K562 (cell line): ENCODE measurements at regions not wholly inside any gene's neighbourhood (a gene's known extent, or its start where the extent isn't known, plus 50 kb on each side); places are given as distances from the start of the nearest gene placed in this dataset.
A peak's percentile ranks its signal among the peaks of the same experiment; 100 is the strongest.

Source experiments
- ATAC-seq: fragments of 200-7000 bp; cut with Tn5 transposase; 3 replicates; pipeline ENCODE4 v1.9.1; 2020; ENCODE audit warnings: moderate library complexity
- BruUV-seq: library from RNA; stranded (reverse); fragments of 400-500 nt; replicated peaks from 2 replicates; lab custom pipeline; 2021; lab: Mats Ljungman, UMichigan
- CTCF ChIA-PET: fragments of 300-600 bp; formaldehyde crosslinking; extraction: SDS; loops from one replicate; lab custom pipeline; 2021; ENCODE audit warnings: low intra/inter-chr PET ratio; lab: Yijun Ruan, JAX
- POLR2A ChIA-PET: fragments of 300-600, 350-650 bp; sonication (Branson Sonifier 250); formaldehyde crosslinking; extraction: SDS; loops from one replicate; lab custom pipeline; 2021; ENCODE audit warnings: antibody characterized with exemption, inconsistent platforms; lab: Yijun Ruan, JAX
- DNase-seq, 4 experiments: peaks; one replicate each; pipeline versions ENCODE4 v3.0.0 to v3.0.0-alpha.2; 2011 to 2018; ENCODE audit warnings: low spot score in 3 of 4, mixed read lengths in 3 of 4; ENCODE audit errors: extremely low read depth in 1 of 4
- FAIRE-seq: peaks from 2 replicates; lab custom pipeline; 2011; peaks lifted over from hg19 to GRCh38; lab: Jason Lieb, UNC
- H2AFZ ChIP-seq: 2 replicates; pipeline ENCODE4 v1.6.0; 2011; ENCODE audit warnings: low read depth, low read length, control low read depth, inconsistent platforms
- H3K27ac ChIP-seq: fragments of 200-600 bp; 3 replicates; pipeline ENCODE4 v1.8.0; 2011; ENCODE audit warnings: low read depth, mild to moderate bottlenecking, control low read depth, inconsistent platforms, low read length, moderate library complexity, mixed read lengths; ENCODE audit errors: extremely low read depth
- H3K27me3 ChIP-seq, 2 experiments: fragments of 300-600 bp in 1 of 2; 2 replicates in 1 of 2; 3 replicates in 1 of 2; pipeline versions ENCODE4 v1.6.0 to v1.8.0; 2011; ENCODE audit warnings: inconsistent platforms in 2 of 2, low read length in 2 of 2, mild to moderate bottlenecking in 1 of 2, mixed read lengths in 1 of 2, moderate library complexity in 1 of 2; ENCODE audit not compliant: control insufficient read depth in 2 of 2, insufficient read depth in 2 of 2
- H3K36me3 ChIP-seq: fragments of 300-600 bp; 3 replicates; pipeline ENCODE4 v1.8.0; 2011; ENCODE audit warnings: mild to moderate bottlenecking, low read length, inconsistent platforms; ENCODE audit not compliant: control insufficient read depth, insufficient read depth
- H3K4me1 ChIP-seq, 2 experiments: fragments of 200-600 bp in 1 of 2; replicated peaks in 1 of 2; 2 replicates in 1 of 2; 3 replicates in 1 of 2; pipeline versions ENCODE4 v1.5.1 to v1.8.0; 2011; ENCODE audit warnings: inconsistent platforms in 2 of 2, low read length in 2 of 2, mild to moderate bottlenecking in 1 of 2, mixed read lengths in 1 of 2, moderate library complexity in 1 of 2; ENCODE audit not compliant: control insufficient read depth in 2 of 2, insufficient read depth in 2 of 2
- H3K4me2 ChIP-seq: 2 replicates; pipeline ENCODE4 v1.6.1; 2011; ENCODE audit warnings: low read length, control low read depth, inconsistent platforms, mixed read lengths; ENCODE audit not compliant: insufficient read depth
- H3K4me3 ChIP-seq: fragments of 200-600 bp; sonication (generic), shearing (Covaris generic); 2 replicates; pipeline ENCODE4 v1.5.1; 2016; ENCODE audit warnings: control low read depth, inconsistent platforms
- H3K79me2 ChIP-seq: fragments of 200-600 bp; 3 replicates; pipeline ENCODE4 v1.8.0; 2011; ENCODE audit warnings: low read length, inconsistent platforms; ENCODE audit not compliant: control insufficient read depth, insufficient read depth
- H3K9ac ChIP-seq, 2 experiments: 2 replicates each; pipeline versions ENCODE4 v1.6.0 to v1.6.1; 2011; ENCODE audit warnings: low read depth in 2 of 2, low read length in 2 of 2, control low read depth in 1 of 2, inconsistent platforms in 1 of 2, mild to moderate bottlenecking in 1 of 2, mixed read lengths in 1 of 2; ENCODE audit not compliant: insufficient read depth in 1 of 2
- H3K9me1 ChIP-seq: one replicate; pipeline ENCODE4 v1.6.0; 2011; ENCODE audit warnings: inconsistent platforms, mild to moderate bottlenecking, low read length, moderate library complexity; ENCODE audit not compliant: control insufficient read depth, insufficient read depth
- H3K9me3 ChIP-seq: replicated peaks from 2 replicates; pipeline ENCODE4 v1.5.1; 2011; ENCODE audit warnings: low read depth, low read length, inconsistent platforms; ENCODE audit not compliant: control insufficient read depth, insufficient read depth
- H4K20me1 ChIP-seq: replicated peaks from 2 replicates; pipeline ENCODE4 v1.6.1; 2011; ENCODE audit warnings: low read length, inconsistent platforms, mixed read lengths; ENCODE audit not compliant: control insufficient read depth, insufficient read depth
- LEF1 ChIP-seq: fragments of 450-650 bp; IDR thresholded peaks from 2 replicates; pipeline ENCODE4 v1.6.1; 2016; ENCODE audit warnings: mild to moderate bottlenecking
- in situ Hi-C: fragments of 300-500 bp; cut with MboI; formaldehyde crosslinking; loops from 4 replicates; pipeline ENCODE4 v1.15.0; 2018; ENCODE audit warnings: inconsistent platforms, mixed read lengths
- intact Hi-C: fragments of 100-400 bp; cut with micrococcal nuclease; formaldehyde crosslinking; loops from 2 replicates; pipeline ENCODE4 v1.14.2; 2022
- TF ChIP-seq, protein P1 (sequence below): fragments of 450-650 bp; IDR thresholded peaks from 2 replicates; pipeline ENCODE4 v1.6.1; 2017; ENCODE audit warnings: antibody characterized with exemption, mild to moderate bottlenecking
- TF ChIP-seq, protein P2 (sequence below), 3 experiments: fragments of 200-800 bp in 1 of 3; fragments of 250-450 bp in 1 of 3; fragments of 450-650 bp in 1 of 3; sonication (Bioruptor Pico) in 1 of 3; sonication (Bioruptor generic) in 1 of 3; formaldehyde crosslinking in 1 of 3; IDR thresholded peaks; 2 replicates each; pipeline versions ENCODE4 v1.6.1 to v1.8.0; 2016 to 2022; ENCODE audit warnings: mild to moderate bottlenecking in 2 of 3, missing genetic modification characterization in 2 of 3, missing compliant biosample characterization in 1 of 3, moderate library complexity in 1 of 3

DNA sequence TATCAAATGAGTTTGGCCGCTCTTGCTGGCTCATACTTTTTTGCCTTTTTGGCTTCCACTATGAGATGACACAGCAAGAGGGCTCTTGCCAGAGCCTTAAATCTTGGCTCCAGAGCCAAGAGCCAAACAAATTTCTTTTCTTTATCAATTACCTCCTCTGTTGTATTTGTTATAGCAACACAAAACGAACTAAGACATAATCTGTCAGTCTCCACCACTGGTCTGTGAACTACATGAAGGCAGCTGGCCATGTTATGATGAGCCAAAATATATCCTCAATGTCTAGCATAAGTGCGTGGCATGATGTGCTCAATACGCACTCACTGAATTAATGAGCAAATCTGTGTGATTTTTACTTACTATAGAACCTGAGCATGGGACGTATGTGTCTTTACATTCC lies 220.0 kb upstream of the ZNF217 start (continued):
- TF ChIP-seq, protein P1, sequence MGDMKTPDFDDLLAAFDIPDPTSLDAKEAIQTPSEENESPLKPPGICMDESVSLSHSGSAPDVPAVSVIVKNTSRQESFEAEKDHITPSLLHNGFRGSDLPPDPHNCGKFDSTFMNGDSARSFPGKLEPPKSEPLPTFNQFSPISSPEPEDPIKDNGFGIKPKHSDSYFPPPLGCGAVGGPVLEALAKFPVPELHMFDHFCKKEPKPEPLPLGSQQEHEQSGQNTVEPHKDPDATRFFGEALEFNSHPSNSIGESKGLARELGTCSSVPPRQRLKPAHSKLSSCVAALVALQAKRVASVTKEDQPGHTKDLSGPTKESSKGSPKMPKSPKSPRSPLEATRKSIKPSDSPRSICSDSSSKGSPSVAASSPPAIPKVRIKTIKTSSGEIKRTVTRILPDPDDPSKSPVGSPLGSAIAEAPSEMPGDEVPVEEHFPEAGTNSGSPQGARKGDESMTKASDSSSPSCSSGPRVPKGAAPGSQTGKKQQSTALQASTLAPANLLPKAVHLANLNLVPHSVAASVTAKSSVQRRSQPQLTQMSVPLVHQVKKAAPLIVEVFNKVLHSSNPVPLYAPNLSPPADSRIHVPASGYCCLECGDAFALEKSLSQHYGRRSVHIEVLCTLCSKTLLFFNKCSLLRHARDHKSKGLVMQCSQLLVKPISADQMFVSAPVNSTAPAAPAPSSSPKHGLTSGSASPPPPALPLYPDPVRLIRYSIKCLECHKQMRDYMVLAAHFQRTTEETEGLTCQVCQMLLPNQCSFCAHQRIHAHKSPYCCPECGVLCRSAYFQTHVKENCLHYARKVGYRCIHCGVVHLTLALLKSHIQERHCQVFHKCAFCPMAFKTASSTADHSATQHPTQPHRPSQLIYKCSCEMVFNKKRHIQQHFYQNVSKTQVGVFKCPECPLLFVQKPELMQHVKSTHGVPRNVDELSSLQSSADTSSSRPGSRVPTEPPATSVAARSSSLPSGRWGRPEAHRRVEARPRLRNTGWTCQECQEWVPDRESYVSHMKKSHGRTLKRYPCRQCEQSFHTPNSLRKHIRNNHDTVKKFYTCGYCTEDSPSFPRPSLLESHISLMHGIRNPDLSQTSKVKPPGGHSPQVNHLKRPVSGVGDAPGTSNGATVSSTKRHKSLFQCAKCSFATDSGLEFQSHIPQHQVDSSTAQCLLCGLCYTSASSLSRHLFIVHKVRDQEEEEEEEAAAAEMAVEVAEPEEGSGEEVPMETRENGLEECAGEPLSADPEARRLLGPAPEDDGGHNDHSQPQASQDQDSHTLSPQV, result no peak

DNA sequence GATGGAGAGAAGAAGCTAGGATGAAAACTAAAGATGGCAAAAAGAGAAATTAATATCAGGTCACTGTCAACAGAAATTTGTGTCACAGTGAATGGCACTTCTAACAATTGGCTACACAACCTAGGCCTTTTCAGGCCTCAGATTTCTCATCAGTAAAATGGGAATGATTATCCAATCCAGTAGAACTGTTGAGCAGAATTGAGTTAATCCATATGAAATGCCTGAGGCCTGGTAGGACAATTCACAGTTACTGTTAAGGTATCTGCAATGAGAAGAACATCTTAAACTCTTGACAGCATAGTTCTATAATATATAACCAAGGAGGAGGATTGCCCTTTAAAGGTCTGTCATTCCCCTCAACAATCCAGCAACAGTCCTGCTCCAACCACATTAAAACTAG lies 217.9 kb upstream of the ZNF217 start:
- CTCF ChIA-PET, result no interaction called here
- Histone ChIP-seq H3K27ac (no peak overlapping the region), H3K9ac (no peak overlapping the region), H3K9me3 (no peaks in the 10 kb centered on the region), H3K27me3 (no peaks in the 10 kb centered on the region), H3K4me1 (no peaks in the 10 kb centered on the region), H2AFZ (no peak overlapping the region), H3K79me2 (no peaks in the 10 kb centered on the region), H4K20me1 (no peaks in the 10 kb centered on the region), H3K36me3 (no peaks in the 10 kb centered on the region), H3K4me3 (no peak overlapping the region), H3K9me1 (no peaks in the 10 kb centered on the region), H3K4me2 (no peak overlapping the region)
- FAIRE-seq (no peak), DNase-seq (no peak), ATAC-seq (no peak)
- intact Hi-C loops, result no loop called here
- TF ChIP-seq, protein P2, sequence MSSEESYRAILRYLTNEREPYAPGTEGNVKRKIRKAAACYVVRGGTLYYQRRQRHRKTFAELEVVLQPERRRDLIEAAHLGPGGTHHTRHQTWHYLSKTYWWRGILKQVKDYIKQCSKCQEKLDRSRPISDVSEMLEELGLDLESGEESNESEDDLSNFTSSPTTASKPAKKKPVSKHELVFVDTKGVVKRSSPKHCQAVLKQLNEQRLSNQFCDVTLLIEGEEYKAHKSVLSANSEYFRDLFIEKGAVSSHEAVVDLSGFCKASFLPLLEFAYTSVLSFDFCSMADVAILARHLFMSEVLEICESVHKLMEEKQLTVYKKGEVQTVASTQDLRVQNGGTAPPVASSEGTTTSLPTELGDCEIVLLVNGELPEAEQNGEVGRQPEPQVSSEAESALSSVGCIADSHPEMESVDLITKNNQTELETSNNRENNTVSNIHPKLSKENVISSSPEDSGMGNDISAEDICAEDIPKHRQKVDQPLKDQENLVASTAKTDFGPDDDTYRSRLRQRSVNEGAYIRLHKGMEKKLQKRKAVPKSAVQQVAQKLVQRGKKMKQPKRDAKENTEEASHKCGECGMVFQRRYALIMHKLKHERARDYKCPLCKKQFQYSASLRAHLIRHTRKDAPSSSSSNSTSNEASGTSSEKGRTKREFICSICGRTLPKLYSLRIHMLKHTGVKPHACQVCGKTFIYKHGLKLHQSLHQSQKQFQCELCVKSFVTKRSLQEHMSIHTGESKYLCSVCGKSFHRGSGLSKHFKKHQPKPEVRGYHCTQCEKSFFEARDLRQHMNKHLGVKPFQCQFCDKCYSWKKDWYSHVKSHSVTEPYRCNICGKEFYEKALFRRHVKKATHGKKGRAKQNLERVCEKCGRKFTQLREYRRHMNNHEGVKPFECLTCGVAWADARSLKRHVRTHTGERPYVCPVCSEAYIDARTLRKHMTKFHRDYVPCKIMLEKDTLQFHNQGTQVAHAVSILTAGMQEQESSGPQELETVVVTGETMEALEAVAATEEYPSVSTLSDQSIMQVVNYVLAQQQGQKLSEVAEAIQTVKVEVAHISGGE (CRISPR knock-in tag; IDR thresholded peaks at IDR 0.05), result peak in 1 of 3 experiments; percentile 77; a peak in 1 of 6 replicates
- TF ChIP-seq LEF1, result no peak
- POLR2A ChIA-PET, result interaction anchor here (0.6 kb wide), 1 partner anchor 13 kb away, joined by 3 read pairs; no protein-coding TSS in a partner anchor
- in situ Hi-C loops, result no loop called here
- no TSS peak for BruUV-seq
